HEK293 (cell line): ENCODE measurements at regions not wholly inside any gene's neighbourhood (a gene's known extent, or its start where the extent isn't known, plus 50 kb on each side); places are given as distances from the start of the nearest gene placed in this dataset.

ENCODE experiments used
- CTCF ChIA-PET: fragments of 350-600 bp; formaldehyde crosslinking; extraction: SDS; loops from one replicate; lab custom pipeline; 2021; ENCODE audit warnings: antibody characterized with exemption; lab: Yijun Ruan, JAX
- POLR2A ChIA-PET: fragments of 300-600 bp; formaldehyde crosslinking; extraction: SDS; loops from one replicate; lab custom pipeline; 2020; ENCODE audit warnings: antibody characterized with exemption, inconsistent platforms; lab: Yijun Ruan, JAX
- H3K27ac ChIP-seq: fragments of 200-500 bp; sonication (Bioruptor generic); 2 replicates; pipeline ENCODE4 v1.5.1; 2014; ENCODE audit warnings: low read depth, low read length, control low read depth, inconsistent platforms; ENCODE audit errors: extremely low read depth
- H3K36me3 ChIP-seq, 2 experiments: fragments of 200-500 bp in 1 of 2; sonication (Bioruptor generic) in 1 of 2; 1 replicate in 1 of 2; 2 replicates in 1 of 2; pipeline ENCODE4 v1.5.1; 2014 to 2017; ENCODE audit warnings: inconsistent platforms in 2 of 2, low read length in 2 of 2; ENCODE audit not compliant: control insufficient read depth in 2 of 2, insufficient read depth in 1 of 2
- H3K4me1 ChIP-seq: fragments of 200-500 bp; sonication (Bioruptor generic); 2 replicates; pipeline ENCODE4 v1.5.1; 2014; ENCODE audit warnings: mild to moderate bottlenecking, low read length, inconsistent platforms; ENCODE audit not compliant: control insufficient read depth, insufficient read depth
- H3K4me3 ChIP-seq: 2 replicates; pipeline ENCODE4 v1.5.1; 2011; ENCODE audit warnings: low read depth, mild to moderate bottlenecking, control low read depth, low read length, moderate library complexity
- H3K9me3 ChIP-seq: fragments of 200-500 bp; sonication (Bioruptor generic); 2 replicates; pipeline ENCODE4 v1.5.1; 2014; ENCODE audit warnings: low read depth, low read length, inconsistent platforms; ENCODE audit not compliant: control insufficient read depth, insufficient read depth
- CTCF ChIP-seq: fragments of 450-650 bp; formaldehyde crosslinking; IDR thresholded peaks from 2 replicates; pipeline ENCODE4 v1.5.1; 2016; ENCODE audit warnings: missing biosample characterization, missing genetic modification characterization
- OVOL3 ChIP-seq: fragments of 450-650 bp; formaldehyde crosslinking; IDR thresholded peaks from 2 replicates; pipeline ENCODE4 v1.5.1; 2016; ENCODE audit warnings: missing biosample characterization, missing genetic modification characterization
- PBX3 ChIP-seq: sonication (generic); formaldehyde crosslinking; IDR thresholded peaks from 2 replicates; pipeline ENCODE4 v1.8.1; 2022; ENCODE audit warnings: mild to moderate bottlenecking, moderate library complexity, missing genetic modification reagents
- YY2 ChIP-seq: fragments of 450-650 bp; formaldehyde crosslinking; IDR thresholded peaks from 2 replicates; pipeline ENCODE4 v1.5.1; 2016; ENCODE audit warnings: missing biosample characterization, missing genetic modification characterization
- ZBTB11 ChIP-seq: fragments of 450-650 bp; formaldehyde crosslinking; conservative IDR thresholded peaks from 2 replicates; pipeline ENCODE4 v1.5.1; 2016; ENCODE audit warnings: low read depth, missing biosample characterization, missing genetic modification characterization
- ZBTB49 ChIP-seq: fragments of 450-650 bp; formaldehyde crosslinking; IDR thresholded peaks from 2 replicates; pipeline ENCODE4 v1.5.1; 2016; ENCODE audit warnings: missing biosample characterization, missing genetic modification characterization, low read depth
- ZIC2 ChIP-seq: fragments of 450-650 bp; formaldehyde crosslinking; IDR thresholded peaks from 2 replicates; pipeline ENCODE4 v1.5.1; 2016; ENCODE audit warnings: missing biosample characterization, missing genetic modification characterization
- ZNF121 ChIP-seq: fragments of 450-650 bp; formaldehyde crosslinking; IDR thresholded peaks from 2 replicates; pipeline ENCODE4 v1.5.1; 2016; ENCODE audit warnings: missing biosample characterization, missing genetic modification characterization
- ZNF140 ChIP-seq: fragments of 450-650 bp; formaldehyde crosslinking; IDR thresholded peaks from 2 replicates; pipeline ENCODE4 v1.5.1; 2016; ENCODE audit warnings: missing biosample characterization, missing genetic modification characterization
- ZNF157 ChIP-seq: fragments of 450-650 bp; formaldehyde crosslinking; IDR thresholded peaks from 2 replicates; pipeline ENCODE4 v1.5.1; 2016; ENCODE audit warnings: missing biosample characterization, missing genetic modification characterization
- ZNF324 ChIP-seq: fragments of 450-650 bp; formaldehyde crosslinking; IDR thresholded peaks from 2 replicates; pipeline ENCODE4 v1.5.1; 2016; ENCODE audit warnings: missing biosample characterization, missing genetic modification characterization
- ZNF350 ChIP-seq: fragments of 450-650 bp; formaldehyde crosslinking; IDR thresholded peaks from 2 replicates; pipeline ENCODE4 v1.5.0; 2017; ENCODE audit warnings: missing biosample characterization, mild to moderate bottlenecking, missing genetic modification characterization
- ZNF37A ChIP-seq: fragments of 450-650 bp; IDR thresholded peaks from 2 replicates; pipeline ENCODE4 v1.5.1; 2018; ENCODE audit warnings: missing biosample characterization, missing genetic modification characterization
- ZNF398 ChIP-seq: fragments of 450-650 bp; formaldehyde crosslinking; IDR thresholded peaks from 2 replicates; pipeline ENCODE4 v1.5.1; 2017; ENCODE audit warnings: missing biosample characterization, missing genetic modification characterization
- ZNF518A ChIP-seq: fragments of 450-650 bp; formaldehyde crosslinking; conservative IDR thresholded peaks from 2 replicates; pipeline ENCODE4 v1.5.1; 2016; ENCODE audit warnings: low read depth, missing biosample characterization, missing genetic modification characterization
- ZNF664 ChIP-seq: fragments of 450-650 bp; formaldehyde crosslinking; IDR thresholded peaks from 2 replicates; pipeline ENCODE4 v1.5.1; 2016; ENCODE audit warnings: missing biosample characterization, missing genetic modification characterization
- ZNF704 ChIP-seq: fragments of 450-650 bp; formaldehyde crosslinking; IDR thresholded peaks from 2 replicates; pipeline ENCODE4 v1.5.1; 2016; ENCODE audit warnings: missing biosample characterization, missing genetic modification characterization
- ZSCAN30 ChIP-seq: fragments of 450-650 bp; IDR thresholded peaks from 2 replicates; pipeline ENCODE4 v1.5.1; 2018; ENCODE audit warnings: missing biosample characterization, mild to moderate bottlenecking, missing genetic modification characterization, moderate library complexity

- Histone ChIP-seq H3K4me3 (no peak overlapping the region), H3K27ac (no peak overlapping the region), H3K9me3 (no peaks in the 10 kb centered on the region), H3K36me3 (no peaks in the 10 kb centered on the region), H3K4me1 (no peaks in the 10 kb centered on the region)
- ChIA-PET POLR2A (no interaction called here), CTCF (no interaction called here)
- no peak for TF ChIP-seq YY2
- TF ChIP-seq ZNF37A (tag by site-specific recombination), result no peak
- TF ChIP-seq ZNF324 (tag by site-specific recombination), result no peak
- TF ChIP-seq OVOL3 (tag by site-specific recombination), result no peak
- TF ChIP-seq ZNF704 (tag by site-specific recombination), result no peak
- TF ChIP-seq ZNF664 (tag by site-specific recombination), result no peak
- TF ChIP-seq ZNF140 (tag by site-specific recombination), result no peak
- no peak for TF ChIP-seq ZNF398
Measured at GRCh38 chr3:66128623-66129022, 89.9 kb upstream of the MAGI1 start.

GRCh38 chr3:66121318-66121717 is 82.6 kb upstream of the MAGI1 start:
- Histone ChIP-seq H3K4me1 (no peaks in the 10 kb centered on the region), H3K27ac (no peak overlapping the region), H3K36me3 (no peaks in the 10 kb centered on the region), H3K4me3 (no peak overlapping the region), H3K9me3 (no peaks in the 10 kb centered on the region)
- ChIA-PET POLR2A (no interaction called here), CTCF (interaction anchor here (0.7 kb wide), 1 partner anchor 334 kb away, joined by 3 read pairs; no protein-coding TSS in a partner anchor)
- TF ChIP-seq ZBTB11 (tag by site-specific recombination) (no peak), CTCF (tag by site-specific recombination) (no peak), ZNF157 (no peak), PBX3 (CRISPR knock-in tag) (no peak), ZSCAN30 (no peak), ZNF518A (no peak), ZBTB49 (no peak), ZNF350 (no peak), ZIC2 (tag by site-specific recombination) (no peak), ZNF121 (tag by site-specific recombination) (no peak)
